HG03097 (cell line): ENCODE measurements at regions not wholly inside any gene's neighbourhood (a gene's known extent, or its start where the extent isn't known, plus 50 kb on each side); places are given as distances from the start of the nearest gene placed in this dataset.

Experiments used
- ATAC-seq: cut with Tn5 transposase; IDR thresholded peaks from one replicate; pipeline ENCODE4 v1.9.1; 2021; ENCODE audit not compliant: unreplicated experiment, low FRiP score

GRCh38 chr20:54356801-54357200, 118.6 kb upstream of the DOK5 start:
- ATAC-seq, result no peak

DNA sequence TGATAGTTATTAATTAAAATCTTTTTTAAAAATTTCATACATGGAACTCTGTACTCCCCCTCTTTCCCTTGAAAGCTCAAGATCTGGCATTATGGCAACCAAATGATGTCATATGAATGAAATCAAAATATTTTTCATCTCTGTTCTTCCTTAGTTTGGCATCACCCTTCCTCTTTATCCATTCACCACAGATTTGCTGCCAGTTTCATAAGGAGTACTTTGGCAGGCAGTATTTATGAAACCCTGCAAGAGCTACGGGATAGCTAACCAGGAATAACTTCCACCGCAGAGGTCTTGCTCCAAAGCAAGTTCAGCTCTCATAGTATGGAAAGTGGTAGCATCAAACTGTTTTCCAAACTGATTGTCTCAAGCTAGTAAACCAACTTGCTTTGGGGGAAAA, 113.9 kb upstream of the DOK5 start:
- no peak for ATAC-seq

DNA sequence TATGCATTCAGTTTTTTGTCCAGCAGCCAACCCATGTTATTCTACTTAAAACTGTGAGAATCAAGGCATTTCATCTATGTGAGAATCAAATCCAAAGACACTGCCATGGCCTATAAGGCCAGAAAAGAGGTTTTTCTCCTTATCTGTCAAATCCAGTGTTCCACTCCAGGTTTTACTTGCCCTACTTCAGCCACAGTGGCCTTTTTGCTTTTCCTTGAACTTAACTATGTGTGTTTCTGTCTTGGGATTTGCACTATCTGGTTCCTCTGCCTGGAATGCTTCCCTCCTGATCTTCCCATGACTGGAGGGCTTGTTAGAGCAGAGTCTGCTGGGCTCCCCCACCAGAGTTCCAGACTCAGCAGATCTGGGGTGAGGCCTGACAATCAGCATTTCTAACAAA, 113.1 kb upstream of the DOK5 start:
- ATAC-seq, result no peak

DNA sequence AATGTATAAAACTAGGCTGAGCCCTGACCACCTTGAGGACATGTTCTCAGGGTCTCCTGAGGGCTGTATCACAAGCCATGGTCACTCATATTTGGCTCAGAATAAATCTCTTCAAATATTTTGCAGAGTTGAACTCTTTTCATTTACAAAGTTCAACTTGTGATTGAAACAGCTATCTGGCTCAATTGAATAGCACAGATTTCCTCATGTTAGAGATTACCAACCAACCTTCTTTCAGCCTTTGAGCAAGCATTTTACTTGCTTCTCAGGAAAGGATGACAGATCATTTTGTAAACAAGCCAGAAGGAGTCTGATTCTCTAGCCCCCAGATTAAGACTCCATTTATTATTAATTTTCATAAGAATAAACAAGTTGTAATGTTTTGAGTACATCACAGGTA, 111.0 kb upstream of the DOK5 start:
- ATAC-seq, result no peak

DNA sequence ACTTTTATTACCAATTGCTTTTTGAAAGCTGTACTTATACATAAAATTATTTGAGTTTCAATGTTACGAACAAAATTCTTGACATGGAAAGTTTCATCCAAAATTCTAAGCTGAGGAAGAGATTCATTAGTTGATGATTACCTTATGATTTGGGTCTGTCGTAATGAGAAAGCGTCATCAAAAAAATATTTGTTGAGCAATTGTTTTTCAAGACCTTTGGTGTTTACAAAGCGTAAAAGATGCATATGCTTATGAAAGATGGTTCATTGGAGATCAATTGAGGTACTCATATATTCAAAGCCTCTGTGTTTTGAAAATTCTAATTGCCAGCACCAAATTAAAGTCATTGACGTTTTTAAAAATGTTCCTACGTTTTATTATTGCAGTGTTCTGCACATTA, 110.5 kb upstream of the DOK5 start:
- ATAC-seq, result no peak

DNA sequence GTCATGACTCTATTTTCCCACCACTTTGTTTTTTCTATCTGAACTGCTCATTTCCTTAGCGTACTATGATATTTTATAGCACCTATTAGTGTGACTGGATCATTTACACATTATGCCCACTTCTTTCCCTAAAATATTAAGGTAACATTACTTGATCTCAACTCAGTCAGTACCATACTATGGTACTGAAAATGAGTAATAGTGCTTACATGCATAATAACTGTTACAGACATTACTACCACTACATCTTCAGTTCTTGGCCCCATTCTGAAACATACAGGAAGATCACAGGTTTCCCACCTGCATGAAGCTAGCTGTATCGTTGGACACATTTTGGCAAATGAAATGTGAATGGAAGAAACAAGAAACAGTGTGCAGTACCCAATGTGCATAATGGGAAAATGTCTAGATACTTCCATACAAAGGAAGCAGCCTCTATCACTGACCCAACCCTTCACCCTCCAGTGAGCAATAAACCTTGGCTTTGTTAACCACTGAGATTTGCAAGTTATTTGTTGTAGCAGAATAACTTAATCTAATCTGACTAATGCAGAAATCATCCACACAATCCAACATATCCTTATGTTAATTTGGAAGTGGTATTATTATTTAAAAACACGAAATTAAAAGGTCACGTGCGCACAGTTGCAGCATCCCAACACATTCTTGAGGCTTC, 108.6 kb upstream of the DOK5 start:
- ATAC-seq, result no peak

DNA sequence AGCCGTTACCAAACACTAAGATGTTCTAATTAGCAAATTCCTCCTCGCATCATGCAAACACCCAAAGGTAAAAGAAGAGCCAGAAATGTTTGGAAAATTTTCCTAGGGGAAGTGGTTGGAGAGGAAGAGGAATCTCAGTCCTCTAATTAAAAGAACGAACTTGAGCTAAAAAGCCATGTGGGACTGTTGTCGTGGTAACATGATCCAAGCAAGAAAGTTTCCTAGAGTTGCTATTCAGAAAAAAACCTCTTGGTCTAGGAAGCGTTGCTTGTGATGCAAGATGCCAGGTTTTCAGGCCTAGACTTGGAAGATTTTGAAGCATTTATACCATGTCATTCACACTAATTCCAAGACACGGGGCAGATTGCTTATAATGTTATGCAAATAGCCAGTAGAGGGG, 106.8 kb upstream of the DOK5 start:
- ATAC-seq, result no peak

DNA sequence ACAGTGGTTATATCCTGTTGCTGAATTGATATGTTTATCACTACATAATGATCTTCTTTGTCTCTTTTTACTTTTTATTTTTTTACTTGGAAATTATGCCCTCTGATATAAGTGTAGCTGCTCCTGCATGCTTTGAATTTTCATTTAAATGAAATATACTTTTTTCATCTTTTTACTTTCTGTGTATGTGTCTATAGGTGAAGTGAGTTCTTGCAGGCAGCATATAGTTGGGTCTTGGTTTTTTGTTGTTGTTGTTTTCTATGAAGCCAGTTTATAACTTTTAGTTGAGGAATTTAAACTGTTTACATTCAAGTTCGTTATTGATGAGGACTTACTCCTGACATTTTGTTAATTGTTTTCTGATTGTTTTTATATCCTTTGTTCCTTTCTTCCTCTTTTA, 103.1 kb upstream of the DOK5 start:
- ATAC-seq, result no peak

DNA sequence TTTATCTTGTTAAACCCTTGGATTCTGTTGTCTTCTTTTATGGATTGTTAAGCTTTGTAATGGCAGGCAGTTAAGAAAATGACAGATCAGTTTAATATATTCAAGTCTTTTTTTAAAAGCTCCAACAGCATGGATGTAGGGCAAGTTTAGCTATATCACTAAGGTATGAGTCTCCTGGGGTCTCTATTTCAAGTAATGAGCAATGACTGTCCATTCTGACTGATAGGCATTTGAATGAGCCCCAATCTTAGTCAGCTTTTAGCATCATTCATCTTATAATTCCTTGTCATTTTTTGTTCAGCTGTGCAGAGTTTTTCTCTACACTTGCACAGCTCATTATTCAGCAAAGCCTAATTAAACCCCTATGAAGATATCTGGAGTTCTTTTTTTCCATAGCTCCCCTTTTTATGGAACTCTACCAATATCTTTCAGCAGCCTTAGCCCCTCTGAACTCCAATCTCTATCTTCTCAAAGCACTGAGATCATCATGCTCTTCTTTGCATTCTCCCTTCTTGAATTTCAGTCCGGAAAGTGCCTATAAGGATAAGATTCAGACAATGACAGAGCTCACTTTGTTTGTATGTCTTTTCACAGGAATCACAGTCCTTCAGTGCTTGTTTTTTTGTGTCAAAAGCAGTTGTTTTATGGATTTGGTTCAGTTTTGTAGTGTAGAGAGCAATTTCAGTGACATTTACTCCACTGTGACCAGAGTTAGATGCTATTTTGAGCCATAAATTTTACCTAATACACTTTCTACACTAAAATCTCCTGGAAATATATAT, 97.2 kb upstream of the DOK5 start:
- ATAC-seq, result no peak

DNA sequence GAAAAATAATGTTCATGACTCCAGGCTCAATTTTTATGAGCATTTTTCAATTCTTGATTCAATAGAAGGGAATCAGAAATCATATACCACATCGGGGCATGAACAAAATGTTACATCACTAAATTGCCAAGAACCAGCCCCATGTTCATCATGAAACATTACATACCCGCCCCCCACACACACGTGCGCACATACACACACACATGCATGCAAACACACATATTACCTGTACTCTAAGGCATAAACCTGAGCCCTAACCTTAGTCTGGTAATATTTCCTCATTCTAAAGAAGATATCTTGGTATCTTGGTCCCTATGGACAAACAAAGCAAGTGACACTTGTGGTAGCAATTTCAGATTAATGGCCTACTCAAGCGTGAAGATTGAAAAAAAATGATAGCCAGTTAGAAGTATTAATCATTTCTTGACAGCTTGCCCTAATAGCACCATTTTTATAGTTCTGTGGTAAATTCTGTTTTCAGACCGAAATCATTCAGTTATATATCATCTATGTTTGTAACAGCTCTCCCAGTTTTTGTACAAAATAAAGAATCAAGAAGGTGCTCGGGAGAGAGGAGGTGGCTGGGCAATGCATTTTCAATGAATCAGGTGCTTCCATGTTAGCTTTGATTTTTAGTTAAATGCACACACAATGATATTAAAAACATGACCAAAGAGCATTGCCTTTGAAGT, 95.4 kb upstream of the DOK5 start:
- ATAC-seq, result no peak

GRCh38 chr20:54382419-54382818, 93.0 kb upstream of the DOK5 start:
- no peak for ATAC-seq

DNA sequence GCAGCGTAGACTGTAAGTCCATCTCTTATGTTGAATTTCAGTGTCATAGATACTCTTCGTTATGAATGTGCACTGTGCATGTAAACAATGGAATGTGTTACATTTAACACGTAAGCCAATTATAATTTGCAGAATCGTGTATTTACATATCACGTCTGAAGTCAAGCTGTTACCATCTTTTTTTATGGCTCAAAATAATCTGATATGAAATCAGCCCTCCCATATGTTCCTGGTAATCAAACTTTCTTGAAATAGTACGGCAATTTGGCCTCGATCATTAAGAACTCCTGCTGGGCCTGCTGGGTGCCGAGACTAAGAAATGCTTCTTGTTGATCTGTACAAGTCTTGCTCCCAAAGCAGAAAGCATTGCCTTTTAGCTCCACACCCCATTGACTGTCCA, 89.6 kb upstream of the DOK5 start:
- ATAC-seq, result no peak

DNA sequence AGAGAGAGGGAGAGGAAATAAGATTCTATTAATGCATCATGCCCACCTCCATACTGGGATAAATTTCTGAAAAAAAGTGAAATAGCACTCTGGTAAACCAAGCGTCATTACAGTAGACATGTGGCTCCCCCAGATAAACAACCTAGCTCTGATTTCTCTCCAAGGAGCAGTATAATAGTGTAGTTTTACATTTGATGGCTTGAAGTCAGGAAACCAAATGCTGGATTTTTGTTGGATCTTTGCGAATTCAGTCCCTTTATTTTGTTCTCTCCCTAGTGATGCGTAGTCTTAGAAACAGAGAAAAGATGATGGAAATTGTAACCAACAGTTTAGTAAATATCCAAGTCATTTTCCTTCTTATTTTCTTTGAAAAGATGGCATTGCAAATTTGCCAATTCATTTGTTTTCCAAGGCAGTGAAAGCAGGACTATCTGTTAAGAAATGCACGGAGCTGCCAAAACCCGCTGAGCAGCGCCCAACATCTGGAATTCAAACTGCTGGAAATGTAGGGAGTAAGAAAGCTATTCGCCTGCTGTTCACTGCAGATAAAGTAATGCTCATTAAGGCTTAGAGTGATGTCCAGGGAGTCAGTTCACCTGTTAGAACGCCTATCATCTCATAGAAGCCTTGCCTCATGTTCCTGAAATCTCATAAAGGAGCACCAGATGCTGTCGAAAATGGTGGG, 85.7 kb upstream of the DOK5 start:
- no peak for ATAC-seq

- no peak for ATAC-seq
These were observed 77.9 kb upstream of the DOK5 start for GRCh38 chr20:54397292-54398140.

GRCh38 chr20:54398814-54399213, 76.6 kb upstream of the DOK5 start:
- ATAC-seq, result no peak

GRCh38 chr20:54405540-54405939, 69.9 kb upstream of the DOK5 start:
- no peak for ATAC-seq

DNA sequence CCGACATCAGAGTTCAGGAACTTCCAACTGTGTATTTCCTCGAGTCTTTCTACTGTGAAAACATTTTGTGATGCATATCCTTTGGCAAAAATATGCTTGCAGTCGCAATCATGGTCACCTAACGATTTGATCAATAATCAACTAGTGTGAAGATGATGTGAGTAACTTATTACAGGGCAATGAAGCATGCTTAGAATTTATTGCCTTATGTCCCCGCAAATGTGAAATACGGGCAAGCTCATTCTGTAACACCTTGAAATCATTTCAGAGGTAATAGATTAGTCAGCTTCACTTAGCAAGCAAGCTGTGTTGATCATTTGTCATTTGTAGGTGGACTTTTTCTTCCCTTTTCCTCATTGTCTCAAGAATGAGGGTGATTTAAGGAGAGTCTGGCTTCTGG, 67.9 kb upstream of the DOK5 start:
- no peak for ATAC-seq

DNA sequence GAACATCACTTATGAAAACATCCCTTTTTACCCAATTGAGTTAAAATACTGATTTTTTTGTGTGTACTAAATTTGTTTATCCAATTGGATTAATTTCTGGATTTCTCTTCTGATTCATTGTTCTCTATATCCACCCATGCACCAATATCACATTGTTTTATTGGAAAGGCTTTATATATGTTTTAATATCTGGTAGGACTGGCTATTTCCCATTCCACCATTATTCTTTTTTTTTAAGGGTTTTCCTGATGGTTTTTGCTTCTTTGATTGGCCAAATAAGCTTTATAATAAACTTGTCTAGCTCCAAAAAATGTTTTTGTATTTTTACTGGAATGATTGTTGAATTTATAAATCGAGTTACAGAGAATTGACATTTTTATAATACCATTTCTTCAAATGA, 59.4 kb upstream of the DOK5 start:
- no peak for ATAC-seq

DNA sequence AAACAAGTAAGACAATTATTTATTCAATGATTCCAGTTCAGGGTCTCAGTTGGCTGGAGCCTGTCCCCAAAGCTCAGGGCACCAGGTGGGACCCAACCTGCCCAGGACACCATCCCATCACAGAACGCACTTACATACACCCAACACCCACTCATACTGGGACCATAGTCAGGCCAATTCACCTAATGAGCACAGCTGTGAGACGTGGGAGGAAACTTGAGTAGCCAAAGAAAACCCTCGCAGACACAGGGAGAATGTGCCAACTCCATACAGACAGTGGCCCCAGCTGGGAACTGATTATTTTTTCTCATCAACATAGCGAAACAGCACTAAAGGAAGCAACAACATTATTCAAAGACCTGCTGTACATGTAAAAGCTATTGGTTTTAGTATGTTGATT, 58.6 kb upstream of the DOK5 start:
- ATAC-seq, result no peak

GRCh38 chr20:54419531-54419930, 55.9 kb upstream of the DOK5 start:
- ATAC-seq, result no peak
